ENCODE measurements at regions not wholly inside any gene's neighbourhood (a gene's known extent, or its start where the extent isn't known, plus 50 kb on each side); places are given as distances from the start of the nearest gene placed in this dataset.

DNA sequence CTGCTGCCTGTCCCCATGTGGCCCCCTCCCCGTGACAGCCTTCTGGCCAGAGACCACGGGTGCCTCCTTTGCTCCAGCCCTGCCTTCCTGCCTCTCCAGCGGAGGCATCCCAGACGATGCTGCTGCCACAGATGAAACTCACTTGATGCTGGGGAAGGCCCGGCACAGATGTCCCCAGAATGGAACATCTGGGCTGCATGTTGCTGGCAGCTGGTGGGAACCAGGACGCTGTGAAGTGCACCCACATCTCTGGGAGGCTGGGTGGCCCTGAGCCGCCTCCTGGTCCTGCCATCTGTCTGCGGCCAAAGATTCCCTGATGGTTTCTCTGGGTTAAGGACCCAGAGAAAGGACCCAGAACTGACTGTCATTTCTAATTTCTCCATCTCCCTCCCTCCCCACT lies 51.9 kb upstream of the PTPRS start:
- Histone ChIP-seq H3K4me3 (no peak overlapping the region), H3K9ac (ENCODE audit: insufficient read depth in 1 of 2, low read depth in 2 of 2, low read length in 2 of 2) (no peak overlapping the region), H3K9me3 (replicated peaks; ENCODE audit: control insufficient read depth, insufficient read depth, low read depth, low read length) (no peaks in the 10 kb centered on the region), H3K79me2 (ENCODE audit: control insufficient read depth, insufficient read depth, low read length) (no peaks in the 10 kb centered on the region), H3K27me3 (ENCODE audit: control insufficient read depth in 2 of 2, insufficient read depth in 2 of 2, low read length in 2 of 2) (peaks cover 5 to 6% of the 10 kb centered on the region in 2 experiments; a peak in 2 of 5 replicates), H4K20me1 (replicated peaks; ENCODE audit: control insufficient read depth, insufficient read depth, low read length) (peaks cover 7% of the 10 kb centered on the region; the same call in 1 of the 2 replicates), H3K27ac (ENCODE audit: extremely low read depth, low read depth, low read length) (no peak overlapping the region), H2AFZ (ENCODE audit: low read depth, low read length) (no peak overlapping the region), H3K4me1 (replicated peaks in 1 of 2; ENCODE audit: control insufficient read depth in 2 of 2, insufficient read depth in 2 of 2, low read length in 2 of 2) (no peaks in the 10 kb centered on the region; a peak in 2 of 5 replicates), H3K36me3 (ENCODE audit: control insufficient read depth, insufficient read depth, low read length) (no peaks in the 10 kb centered on the region), H3K4me2 (ENCODE audit: insufficient read depth, low read length) (no peak overlapping the region), H3K9me1 (ENCODE audit: control insufficient read depth, insufficient read depth, low read length) (no peaks in the 10 kb centered on the region)
- FAIRE-seq (no peak), DNase-seq (ENCODE audit: extremely low read depth in 1 of 4, low spot score in 3 of 4) (no peak), ATAC-seq (no peak)
- CTCF ChIA-PET (ENCODE audit: low intra/inter-chr PET ratio), result no interaction called here
- 11% methylated on average over 8 of the region's 8 CpGs for WGBS (ENCODE audit: insufficient coverage, low coverage, missing lambda C conversion rate)
- in situ Hi-C loops (cut with MboI), result no loop called here
- POLR2A ChIA-PET, result interaction anchor here (0.7 kb wide), 1 partner anchor 41 kb away, joined by 4 read pairs; no protein-coding TSS in a partner anchor
- intact Hi-C loops (cut with micrococcal nuclease), result no loop called here
- BruUV-seq (replicated peaks), result no TSS peak
- TF ChIP-seq, protein P1, sequence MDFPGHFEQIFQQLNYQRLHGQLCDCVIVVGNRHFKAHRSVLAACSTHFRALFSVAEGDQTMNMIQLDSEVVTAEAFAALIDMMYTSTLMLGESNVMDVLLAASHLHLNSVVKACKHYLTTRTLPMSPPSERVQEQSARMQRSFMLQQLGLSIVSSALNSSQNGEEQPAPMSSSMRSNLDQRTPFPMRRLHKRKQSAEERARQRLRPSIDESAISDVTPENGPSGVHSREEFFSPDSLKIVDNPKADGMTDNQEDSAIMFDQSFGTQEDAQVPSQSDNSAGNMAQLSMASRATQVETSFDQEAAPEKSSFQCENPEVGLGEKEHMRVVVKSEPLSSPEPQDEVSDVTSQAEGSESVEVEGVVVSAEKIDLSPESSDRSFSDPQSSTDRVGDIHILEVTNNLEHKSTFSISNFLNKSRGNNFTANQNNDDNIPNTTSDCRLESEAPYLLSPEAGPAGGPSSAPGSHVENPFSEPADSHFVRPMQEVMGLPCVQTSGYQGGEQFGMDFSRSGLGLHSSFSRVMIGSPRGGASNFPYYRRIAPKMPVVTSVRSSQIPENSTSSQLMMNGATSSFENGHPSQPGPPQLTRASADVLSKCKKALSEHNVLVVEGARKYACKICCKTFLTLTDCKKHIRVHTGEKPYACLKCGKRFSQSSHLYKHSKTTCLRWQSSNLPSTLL (IDR thresholded peaks at IDR 0.05), result no peak
- TF ChIP-seq DIDO1 (tag; IDR thresholded peaks at IDR 0.05; ENCODE audit: low read depth) (no peak), ARNT (IDR thresholded peaks at IDR 0.05) (no peak), ZC3H11A (IDR thresholded peaks at IDR 0.05; ENCODE audit: low read depth, low read length) (no peak), ELF1 (tag; IDR thresholded peaks at IDR 0.05) (no peak), OTX1 (CRISPR knock-in tag; IDR thresholded peaks at IDR 0.05) (no peak), FOXK2 (conservative IDR thresholded peaks at IDR 0.05 in 1 of 2, IDR thresholded peaks at IDR 0.05 in 1 of 2; ENCODE audit: low read depth in 2 of 2) (no peak), SIN3A (IDR thresholded peaks at IDR 0.05; ENCODE audit: borderline replicate concordance in 2 of 2, control insufficient read depth in 1 of 2, low read depth in 2 of 2, low read length in 2 of 2) (no peak), ZEB2 (IDR thresholded peaks at IDR 0.05) (no peak), SRF (CRISPR knock-in tag; IDR thresholded peaks at IDR 0.05) (no peak), ZNF586 (CRISPR knock-in tag; conservative IDR thresholded peaks at IDR 0.05) (no peak), XRCC5 (IDR thresholded peaks at IDR 0.05; ENCODE audit: low read depth, low read length) (no peak), KAT7 (CRISPR knock-in tag; IDR thresholded peaks at IDR 0.05; ENCODE audit: borderline replicate concordance) (no peak)
- TF ChIP-seq, protein P2, sequence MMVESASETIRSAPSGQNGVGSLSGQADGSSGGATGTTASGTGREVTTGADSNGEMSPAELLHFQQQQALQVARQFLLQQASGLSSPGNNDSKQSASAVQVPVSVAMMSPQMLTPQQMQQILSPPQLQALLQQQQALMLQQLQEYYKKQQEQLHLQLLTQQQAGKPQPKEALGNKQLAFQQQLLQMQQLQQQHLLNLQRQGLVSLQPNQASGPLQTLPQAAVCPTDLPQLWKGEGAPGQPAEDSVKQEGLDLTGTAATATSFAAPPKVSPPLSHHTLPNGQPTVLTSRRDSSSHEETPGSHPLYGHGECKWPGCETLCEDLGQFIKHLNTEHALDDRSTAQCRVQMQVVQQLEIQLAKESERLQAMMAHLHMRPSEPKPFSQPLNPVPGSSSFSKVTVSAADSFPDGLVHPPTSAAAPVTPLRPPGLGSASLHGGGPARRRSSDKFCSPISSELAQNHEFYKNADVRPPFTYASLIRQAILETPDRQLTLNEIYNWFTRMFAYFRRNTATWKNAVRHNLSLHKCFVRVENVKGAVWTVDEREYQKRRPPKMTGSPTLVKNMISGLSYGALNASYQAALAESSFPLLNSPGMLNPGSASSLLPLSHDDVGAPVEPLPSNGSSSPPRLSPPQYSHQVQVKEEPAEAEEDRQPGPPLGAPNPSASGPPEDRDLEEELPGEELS (CRISPR knock-in tag; IDR thresholded peaks at IDR 0.05; ENCODE audit: borderline replicate concordance), result no peak
- TF ChIP-seq, protein P3, sequence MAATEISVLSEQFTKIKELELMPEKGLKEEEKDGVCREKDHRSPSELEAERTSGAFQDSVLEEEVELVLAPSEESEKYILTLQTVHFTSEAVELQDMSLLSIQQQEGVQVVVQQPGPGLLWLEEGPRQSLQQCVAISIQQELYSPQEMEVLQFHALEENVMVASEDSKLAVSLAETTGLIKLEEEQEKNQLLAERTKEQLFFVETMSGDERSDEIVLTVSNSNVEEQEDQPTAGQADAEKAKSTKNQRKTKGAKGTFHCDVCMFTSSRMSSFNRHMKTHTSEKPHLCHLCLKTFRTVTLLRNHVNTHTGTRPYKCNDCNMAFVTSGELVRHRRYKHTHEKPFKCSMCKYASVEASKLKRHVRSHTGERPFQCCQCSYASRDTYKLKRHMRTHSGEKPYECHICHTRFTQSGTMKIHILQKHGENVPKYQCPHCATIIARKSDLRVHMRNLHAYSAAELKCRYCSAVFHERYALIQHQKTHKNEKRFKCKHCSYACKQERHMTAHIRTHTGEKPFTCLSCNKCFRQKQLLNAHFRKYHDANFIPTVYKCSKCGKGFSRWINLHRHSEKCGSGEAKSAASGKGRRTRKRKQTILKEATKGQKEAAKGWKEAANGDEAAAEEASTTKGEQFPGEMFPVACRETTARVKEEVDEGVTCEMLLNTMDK (IDR thresholded peaks at IDR 0.05; ENCODE audit: borderline replicate concordance, insufficient read depth, low read depth, low read length, poor library complexity, severe bottlenecking), result no peak
- TF ChIP-seq, protein P4, sequence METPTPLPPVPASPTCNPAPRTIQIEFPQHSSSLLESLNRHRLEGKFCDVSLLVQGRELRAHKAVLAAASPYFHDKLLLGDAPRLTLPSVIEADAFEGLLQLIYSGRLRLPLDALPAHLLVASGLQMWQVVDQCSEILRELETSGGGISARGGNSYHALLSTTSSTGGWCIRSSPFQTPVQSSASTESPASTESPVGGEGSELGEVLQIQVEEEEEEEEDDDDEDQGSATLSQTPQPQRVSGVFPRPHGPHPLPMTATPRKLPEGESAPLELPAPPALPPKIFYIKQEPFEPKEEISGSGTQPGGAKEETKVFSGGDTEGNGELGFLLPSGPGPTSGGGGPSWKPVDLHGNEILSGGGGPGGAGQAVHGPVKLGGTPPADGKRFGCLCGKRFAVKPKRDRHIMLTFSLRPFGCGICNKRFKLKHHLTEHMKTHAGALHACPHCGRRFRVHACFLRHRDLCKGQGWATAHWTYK (CRISPR knock-in tag; IDR thresholded peaks at IDR 0.05), result no peak

Data from K562 (cell line).